GM12874 (cell line): ENCODE measurements at regions not wholly inside any gene's neighbourhood (a gene's known extent, or its start where the extent isn't known, plus 50 kb on each side); places are given as distances from the start of the nearest gene placed in this dataset.

Experiments
- TF ChIP-seq, protein P1 (sequence below): IDR thresholded peaks from 2 replicates; pipeline ENCODE4 v1.5.1; 2011; ENCODE audit warnings: low read depth, mild to moderate bottlenecking, control low read depth, low read length, moderate library complexity; ENCODE audit not compliant: insufficient read depth

DNA sequence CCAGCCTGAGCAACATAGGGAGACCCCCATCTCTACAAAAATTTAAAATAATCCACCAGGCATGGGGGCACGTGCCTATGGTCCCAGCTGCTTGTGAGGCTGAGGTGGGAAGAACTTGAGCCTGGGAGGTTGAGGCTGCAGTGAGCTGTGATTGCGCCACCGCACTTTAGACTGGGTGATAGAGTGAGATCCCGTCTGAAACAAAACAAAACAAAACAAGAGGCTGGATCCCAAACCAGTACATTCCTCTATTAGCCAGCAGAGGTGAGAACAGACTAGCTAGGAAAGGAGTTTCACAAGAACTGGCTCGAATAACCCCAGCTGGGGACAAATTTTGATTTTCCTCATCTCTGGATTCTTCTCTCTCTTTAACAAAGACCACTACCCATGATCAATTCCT lies 366.7 kb upstream of the ZFHX3 start:
- TF ChIP-seq, protein P1, sequence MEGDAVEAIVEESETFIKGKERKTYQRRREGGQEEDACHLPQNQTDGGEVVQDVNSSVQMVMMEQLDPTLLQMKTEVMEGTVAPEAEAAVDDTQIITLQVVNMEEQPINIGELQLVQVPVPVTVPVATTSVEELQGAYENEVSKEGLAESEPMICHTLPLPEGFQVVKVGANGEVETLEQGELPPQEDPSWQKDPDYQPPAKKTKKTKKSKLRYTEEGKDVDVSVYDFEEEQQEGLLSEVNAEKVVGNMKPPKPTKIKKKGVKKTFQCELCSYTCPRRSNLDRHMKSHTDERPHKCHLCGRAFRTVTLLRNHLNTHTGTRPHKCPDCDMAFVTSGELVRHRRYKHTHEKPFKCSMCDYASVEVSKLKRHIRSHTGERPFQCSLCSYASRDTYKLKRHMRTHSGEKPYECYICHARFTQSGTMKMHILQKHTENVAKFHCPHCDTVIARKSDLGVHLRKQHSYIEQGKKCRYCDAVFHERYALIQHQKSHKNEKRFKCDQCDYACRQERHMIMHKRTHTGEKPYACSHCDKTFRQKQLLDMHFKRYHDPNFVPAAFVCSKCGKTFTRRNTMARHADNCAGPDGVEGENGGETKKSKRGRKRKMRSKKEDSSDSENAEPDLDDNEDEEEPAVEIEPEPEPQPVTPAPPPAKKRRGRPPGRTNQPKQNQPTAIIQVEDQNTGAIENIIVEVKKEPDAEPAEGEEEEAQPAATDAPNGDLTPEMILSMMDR, result no peak

DNA sequence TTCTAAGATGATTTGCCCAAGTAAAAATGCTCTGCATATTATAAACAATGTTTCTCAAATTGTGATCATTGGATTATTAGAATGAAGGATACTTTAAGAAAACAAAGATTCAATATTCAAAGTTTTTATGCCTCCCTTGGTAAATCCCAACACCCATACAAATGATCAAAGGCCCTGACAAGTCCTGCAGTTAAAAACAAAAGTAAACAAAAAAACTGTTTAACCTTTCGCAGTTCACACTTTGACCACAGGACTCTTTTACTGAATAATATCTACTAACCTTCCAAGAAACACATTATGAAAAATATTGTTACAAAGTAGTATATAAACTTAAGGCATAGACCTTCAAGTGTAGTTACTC lies 365.9 kb upstream of the ZFHX3 start:
- TF ChIP-seq, protein P1, result no peak

DNA sequence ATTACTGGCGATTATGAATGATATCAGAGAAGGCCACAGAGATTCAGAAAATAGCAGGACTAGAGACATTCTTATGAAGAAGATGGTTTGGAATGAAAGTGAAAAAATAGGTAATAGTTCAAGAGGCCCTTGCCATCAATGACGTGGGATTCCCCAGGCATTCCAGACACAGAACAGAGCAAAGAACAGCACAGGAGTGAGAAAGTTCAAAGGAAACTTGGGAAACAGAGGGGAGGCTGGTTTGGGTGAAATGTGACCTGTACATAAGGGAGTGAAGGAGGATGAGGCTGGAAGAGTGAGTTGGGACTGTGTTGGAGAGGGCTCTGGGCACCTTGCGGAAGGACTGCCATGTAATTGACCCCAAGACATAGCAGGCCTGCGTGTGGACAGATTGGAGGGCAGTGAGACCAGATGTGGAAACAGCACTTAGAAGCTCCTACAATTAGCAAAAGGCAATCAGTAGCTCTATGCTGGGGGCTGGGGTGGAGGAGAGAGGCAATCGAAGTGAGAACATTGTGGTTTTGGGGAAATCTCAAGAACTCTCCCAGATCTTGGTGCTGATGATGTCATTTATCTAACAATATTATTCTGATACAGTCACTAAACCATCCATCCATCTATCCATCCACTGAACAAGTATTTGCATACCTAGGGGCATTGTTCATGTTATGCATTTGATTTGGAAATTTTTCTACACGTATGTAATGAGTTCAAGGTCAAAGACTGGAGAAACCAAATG lies 365.3 kb upstream of the ZFHX3 start:
- TF ChIP-seq, protein P1, result no peak

DNA sequence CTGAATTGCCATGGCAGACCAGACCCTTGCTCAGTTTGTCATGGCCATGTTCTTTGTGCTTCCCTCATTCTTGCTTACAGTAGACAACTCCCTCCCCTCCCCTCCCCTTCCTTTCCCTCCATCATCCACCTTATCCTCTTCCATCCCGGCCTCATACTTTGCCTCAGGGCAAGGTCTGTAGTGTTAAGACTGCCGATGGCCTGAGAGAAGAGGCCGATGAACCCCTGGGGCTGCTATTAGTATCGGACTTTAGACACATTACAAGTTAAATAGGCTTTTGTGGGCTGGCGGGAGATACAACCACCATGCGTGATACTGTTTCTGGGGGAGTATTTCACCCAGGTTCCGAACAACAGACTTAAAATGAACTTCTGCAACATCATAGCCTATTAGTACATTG lies 364.5 kb upstream of the ZFHX3 start:
- TF ChIP-seq, protein P1, result no peak

DNA sequence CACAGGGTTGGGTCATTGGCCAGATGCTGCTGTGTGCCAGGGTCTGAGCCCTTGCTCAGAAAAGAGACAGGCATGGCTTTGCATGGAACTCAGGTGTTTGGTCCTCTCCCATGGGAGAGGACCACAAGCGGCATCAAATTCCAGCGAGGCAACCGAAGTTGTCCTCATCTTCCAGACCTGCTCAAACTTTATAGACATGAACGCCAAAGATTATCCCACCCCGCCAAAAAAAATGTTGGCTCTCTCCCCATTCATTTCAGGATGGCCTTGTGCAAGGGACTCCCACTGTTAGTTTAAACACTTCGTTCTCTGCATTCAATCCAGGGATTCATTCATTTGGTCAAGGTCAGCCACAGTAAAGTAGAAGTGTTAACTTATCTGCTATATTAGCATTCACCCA lies 360.8 kb upstream of the ZFHX3 start:
- TF ChIP-seq, protein P1, result no peak

DNA sequence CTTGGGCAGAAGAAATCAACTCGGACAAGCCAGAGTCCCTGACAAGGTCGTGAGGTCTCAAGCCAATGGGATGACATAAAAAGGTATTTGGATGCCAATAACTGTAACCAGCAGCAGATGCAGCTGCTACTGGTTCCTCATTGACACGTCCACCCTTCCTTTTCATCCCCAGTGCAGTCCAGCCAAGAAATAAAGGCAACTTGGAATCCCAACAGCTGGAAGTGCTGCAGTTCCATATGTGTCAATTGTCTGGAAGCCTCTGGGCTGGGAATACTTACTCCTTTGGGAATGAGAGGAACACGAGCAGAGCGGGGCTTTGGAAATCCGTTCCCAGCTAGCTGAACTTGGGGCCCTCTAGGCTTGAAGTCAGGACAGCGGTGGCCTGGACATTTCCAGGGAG lies 360.4 kb upstream of the ZFHX3 start:
- TF ChIP-seq, protein P1, result no peak

DNA sequence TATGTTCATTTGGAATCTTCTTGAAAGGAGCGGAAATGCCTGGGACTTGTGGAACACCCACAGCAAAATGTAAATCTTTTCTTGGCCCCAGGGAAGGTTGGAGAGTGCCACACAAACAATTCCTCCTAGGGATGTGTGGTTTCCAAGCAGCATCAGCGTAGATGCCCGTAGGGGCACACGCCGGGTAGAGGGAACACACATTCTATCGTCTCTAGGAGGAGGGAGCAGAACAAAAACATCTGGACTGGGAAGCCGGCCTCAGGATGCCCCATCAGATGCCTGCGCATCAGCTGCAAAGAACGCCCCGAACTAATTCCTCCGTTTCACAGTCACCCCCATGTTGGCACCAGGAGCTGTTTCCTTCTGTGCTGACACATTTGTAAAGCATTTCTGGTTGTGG lies 357.9 kb upstream of the ZFHX3 start:
- TF ChIP-seq, protein P1, result no peak
